ENCODE measurements at regions not wholly inside any gene's neighbourhood (a gene's known extent, or its start where the extent isn't known, plus 50 kb on each side); places are given as distances from the start of the nearest gene placed in this dataset.

GRCh38 chr17:77390870-77391269, 250.1 kb downstream of the SEC14L1 start:
- TF ChIP-seq CTCF (IDR thresholded peaks at IDR 0.05; ENCODE audit: low read depth, low read length) (no peak), EZH2phosphoT487 (IDR thresholded peaks at IDR 0.05; ENCODE audit: low read depth) (no peak)

Data from OCI-LY3 (cell line).